HG03108 (cell line): ENCODE measurements at regions not wholly inside any gene's neighbourhood (a gene's known extent, or its start where the extent isn't known, plus 50 kb on each side); places are given as distances from the start of the nearest gene placed in this dataset.
A peak's percentile ranks its signal among the peaks of the same experiment; 100 is the strongest.
"Not testable (repeated sequence)": the region's sequence is repeated elsewhere in the genome, so short reads cannot be mapped to it uniquely, and the experiment has no call there.

ENCODE experiments used
- ATAC-seq: cut with Tn5 transposase; IDR thresholded peaks from one replicate; pipeline ENCODE4 v1.9.1; 2021; ENCODE audit warnings: moderate library complexity; ENCODE audit not compliant: unreplicated experiment

DNA sequence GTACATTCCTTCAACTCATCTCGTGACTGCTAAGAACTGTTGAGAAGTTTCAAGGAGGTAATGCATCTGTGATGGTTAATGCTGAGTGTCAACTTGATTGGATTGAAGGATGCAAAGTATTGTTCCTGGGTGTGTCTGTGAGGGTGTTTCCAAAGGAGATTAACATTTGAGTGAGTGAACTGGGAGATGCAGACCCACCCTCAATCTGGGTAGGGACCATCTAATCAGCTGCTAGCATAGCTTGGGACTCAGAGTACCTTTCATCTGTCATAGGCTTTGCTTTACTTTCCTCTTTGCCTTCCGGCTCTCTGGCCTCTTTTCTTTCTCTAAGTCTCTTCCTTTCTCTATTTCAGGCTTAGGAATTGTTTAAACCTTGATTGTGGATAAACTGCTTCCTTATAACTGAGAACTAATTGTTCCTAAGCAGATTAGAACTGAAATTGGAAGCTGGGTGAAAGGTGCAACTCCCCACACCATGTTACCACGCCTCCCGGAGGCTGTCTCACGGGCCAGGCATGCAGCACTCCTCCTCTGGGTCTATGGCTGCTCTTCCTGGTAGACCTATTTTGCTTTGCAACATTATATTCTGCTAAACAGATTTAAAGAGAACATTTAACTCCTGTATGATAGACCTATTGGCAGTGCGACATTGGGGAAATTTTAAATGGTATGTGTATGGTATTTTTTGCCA, 298.2 kb downstream of the CCSER2 start:
- ATAC-seq: no peak

DNA sequence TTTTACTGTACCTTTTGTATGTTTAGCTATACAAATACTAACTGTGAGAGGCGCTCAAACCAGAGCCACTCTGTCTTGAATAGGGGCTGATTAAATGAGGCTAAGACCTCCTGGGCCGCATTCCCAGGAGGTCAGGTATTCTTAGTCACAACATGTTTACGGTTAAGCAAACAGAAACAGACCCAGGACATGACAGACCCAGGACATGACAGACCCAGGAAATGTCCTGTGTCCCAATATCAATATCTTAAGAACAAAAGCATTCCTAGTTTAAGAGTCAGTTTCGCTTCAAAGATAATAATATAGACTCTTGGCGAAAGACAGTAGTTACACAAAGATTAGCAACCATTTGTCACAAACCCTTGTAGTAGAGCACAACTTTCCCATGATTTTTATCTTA, 304.5 kb downstream of the CCSER2 start:
- no peak for ATAC-seq

DNA sequence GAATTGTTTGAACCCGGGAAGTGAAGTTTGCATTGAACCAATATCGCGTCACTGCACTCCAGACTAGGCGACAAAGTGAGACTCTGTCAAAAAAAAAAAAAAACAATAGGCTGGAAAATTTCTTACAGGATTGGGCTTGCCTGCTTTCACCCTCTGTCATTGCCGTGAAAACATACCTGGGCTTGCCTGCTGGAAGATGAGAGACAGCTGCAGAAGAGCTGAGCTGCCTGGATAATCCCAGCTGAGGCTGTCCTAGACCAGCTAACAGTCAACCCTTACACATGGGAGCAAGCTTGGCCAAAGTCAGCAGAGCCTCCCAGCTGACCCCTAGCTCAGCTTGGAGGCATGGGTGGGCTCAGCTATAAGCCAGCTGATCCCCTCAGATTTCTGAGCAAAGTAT, 306.2 kb downstream of the CCSER2 start:
- no peak for ATAC-seq

DNA sequence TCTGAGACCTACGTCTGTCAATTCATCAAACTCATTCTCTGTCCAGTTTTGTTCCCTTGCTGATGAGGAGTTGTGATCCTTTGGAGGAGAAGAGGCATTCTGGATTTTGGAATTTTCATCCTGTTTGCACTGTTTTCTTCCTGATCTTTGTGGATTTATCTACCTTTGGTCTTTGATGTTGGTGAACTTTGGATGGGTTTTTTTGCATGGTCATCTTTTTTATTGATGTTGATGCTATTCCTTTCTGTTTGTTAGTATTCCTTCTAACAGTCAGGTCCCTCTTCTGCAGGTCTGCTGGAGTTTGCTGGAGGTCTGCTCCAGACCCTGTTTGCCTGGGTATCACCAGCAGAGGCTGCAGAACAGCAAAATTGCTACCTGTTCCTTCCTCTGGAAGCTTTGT, 322.2 kb downstream of the CCSER2 start:
- not testable (repeated sequence) for ATAC-seq

DNA sequence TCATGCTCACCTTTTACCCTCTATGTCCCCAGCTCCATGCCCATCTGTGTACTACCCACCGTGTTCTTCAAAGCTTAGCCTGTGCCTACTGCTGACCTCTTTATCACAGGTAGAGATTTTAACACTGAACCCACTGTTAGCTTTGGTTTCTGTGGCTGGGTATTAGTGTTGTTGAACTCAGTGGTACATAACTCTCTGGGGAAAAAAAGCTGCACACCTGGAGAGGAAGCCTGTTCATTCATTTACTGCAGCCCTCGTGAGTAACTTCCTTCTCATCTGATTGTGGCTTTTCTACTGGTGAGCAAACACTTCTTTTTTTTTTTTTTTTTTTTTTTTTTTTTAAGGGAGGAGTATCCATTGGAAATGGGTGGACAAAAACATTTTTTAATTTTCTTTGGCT, 326.3 kb downstream of the CCSER2 start:
- ATAC-seq: peak; percentile 94

DNA sequence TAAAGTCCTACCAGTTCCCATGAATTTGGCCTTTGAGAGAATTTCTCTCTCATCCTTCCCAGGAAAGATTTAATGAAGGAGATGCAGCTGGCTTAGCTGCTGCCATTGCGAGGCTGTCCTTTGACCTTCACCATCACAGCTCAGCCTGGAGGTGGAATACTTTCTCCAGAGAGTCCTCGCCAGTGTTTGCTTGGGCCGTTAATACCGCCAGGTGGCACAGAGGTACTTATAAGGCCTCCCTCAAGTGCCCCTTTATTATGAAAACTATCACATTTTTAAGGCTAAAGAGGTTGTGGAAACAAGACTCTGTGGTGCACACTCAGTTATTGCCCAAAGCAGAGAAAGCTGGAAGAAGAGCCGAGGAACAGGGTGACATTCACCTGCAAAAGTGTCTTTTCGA, 330.6 kb downstream of the CCSER2 start:
- no peak for ATAC-seq

DNA sequence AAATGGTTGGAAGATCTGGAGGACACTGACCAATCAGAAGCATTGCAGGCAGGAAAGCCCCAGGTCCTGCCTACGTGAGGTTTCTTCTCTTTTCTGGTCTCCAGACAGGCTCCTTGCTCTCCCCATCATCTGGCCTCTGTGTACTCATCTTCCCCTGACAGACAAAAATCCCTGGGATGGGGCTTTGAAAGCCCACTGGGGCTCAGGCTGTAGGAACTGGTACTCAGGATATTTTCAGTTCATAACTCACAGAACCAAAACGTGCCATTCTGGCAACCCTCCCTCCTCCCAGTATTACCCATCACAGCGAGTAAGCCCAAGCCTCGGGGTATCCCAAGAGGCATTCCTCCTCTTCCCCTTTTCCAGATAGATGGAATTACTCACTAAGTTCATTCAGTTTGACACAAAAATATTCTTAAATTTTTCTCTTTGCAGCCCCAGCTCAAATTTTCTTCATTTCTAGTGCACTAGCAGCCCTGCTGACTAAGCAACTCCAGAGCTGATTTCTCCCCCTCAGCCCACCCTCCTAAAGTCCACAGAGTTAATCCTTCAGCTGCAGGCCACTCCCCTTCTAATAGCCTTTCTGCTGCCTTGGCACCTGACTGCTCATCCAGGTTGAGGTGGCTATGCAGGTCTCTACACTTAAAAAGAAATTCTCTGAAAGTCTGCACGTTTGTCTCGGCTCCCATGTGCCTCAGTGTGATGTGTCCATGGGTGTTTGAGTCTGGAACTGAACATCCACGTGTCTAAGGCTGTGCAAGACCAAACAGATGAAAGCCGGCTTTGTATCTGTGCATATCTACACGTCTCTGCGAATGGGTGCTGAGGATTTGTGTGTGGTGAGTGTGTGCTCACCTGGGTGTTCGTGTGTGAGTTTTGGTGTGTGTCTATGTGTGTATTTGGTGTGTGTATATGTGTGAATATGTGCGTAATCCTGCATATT, 331.4 kb downstream of the CCSER2 start:
- no peak for ATAC-seq

DNA sequence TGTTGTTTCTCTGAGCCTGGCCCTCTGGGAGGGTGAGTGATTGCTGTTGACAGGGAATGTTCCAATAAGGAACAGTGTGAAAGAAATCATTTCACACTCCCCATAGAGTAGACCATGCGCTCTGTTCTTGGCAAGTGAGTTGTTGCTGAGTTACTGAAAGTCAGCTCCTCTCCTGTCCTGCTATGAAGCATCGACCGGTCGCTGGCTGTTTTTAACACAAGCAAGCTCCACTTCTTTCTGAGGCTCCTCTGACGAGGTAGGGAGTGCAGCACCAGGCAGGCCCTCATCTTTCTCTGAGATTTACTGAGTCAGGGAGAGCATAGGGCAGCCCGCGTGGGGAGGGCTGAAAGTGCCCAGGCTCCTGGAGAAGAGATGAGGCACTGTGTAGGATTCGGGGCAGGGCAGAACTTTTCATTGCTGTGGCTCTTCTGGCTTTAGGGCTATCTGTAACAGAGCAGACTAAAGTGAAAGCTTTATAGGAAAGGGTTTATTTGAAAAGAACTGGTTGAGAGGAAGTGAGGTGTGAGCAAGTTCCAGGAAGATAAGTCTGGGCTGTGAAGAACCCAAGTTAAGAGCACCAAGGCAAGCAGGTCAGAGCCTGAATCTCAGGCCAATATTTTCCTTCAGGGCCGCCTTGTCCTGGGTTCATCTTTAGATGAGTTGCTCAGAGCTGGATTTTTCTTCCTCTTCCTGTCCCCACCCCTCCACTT, 332.2 kb downstream of the CCSER2 start:
- ATAC-seq: no peak

DNA sequence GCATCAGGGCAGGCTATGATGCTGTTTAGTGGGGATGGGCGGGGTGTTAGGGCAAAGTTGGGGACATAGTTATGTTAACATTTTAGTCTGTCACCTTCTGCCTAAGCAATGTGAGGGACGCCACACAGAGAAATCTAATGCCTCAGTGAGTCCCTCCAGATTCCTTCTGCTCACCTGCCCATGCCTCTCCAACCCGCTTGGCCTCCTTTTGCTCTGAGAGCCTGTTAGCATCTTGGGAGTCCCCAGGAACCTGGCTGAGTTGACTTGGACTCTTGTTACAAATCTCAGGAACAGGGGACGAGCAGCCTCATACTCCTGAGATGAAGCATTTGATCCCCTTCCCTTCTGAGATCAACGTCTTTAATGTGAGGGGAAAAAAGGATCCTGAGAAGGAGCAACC, 336.8 kb downstream of the CCSER2 start:
- no peak for ATAC-seq

DNA sequence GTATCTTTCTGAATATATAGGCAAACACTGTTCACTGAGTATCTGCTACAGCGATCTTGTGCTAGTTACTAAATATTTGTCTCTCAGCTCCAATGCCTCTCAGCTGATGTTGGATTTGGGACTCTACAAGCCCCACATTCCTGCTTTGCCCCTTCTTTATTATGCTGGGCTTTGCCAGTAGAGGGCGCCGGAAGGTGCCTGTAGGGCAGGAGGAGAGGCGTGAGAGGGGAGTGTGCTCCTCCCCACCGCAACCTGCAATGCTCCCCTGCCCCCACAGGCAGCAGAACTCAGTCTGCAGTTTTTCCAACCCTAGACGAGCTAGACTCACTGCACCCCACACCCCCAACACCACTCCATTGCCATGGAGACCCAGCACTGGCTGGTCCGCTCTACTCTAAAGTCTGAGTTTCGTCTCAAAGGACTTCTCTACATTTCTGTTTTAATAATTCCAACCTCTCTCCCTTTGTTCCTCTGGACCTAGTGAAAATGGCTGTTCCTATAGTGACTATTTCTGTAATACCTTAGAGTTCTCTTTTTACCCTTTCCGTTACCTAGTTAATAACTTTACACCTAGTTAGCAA, 337.6 kb downstream of the CCSER2 start:
- no peak for ATAC-seq

DNA sequence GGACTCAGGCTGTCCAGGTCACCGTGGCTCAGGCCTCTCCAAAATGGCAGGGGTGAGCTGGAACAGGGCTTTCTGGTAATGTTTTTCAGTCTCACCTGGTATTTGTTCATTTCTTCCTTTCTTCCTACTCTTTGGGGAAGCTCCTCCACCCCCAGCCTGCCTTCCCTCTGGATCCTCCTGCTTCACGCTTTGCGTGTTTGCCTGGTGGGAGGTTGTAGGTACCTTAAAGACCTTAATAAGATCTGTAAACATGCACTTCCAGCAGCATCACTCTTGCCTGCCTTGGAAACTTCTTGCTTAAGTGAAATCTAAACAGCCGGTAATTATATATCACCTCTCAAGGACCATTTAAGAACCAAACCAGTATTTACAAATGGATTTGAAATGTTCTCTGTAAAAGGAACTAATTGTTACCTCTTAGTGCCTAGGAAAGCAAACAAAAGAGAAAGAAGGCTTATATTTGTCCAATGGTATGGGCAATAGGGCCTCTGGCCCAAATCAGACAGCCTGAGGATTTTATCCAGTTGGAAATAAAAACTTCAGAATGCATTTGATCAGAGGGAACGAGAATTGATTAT, 339.9 kb downstream of the CCSER2 start:
- ATAC-seq: no peak

DNA sequence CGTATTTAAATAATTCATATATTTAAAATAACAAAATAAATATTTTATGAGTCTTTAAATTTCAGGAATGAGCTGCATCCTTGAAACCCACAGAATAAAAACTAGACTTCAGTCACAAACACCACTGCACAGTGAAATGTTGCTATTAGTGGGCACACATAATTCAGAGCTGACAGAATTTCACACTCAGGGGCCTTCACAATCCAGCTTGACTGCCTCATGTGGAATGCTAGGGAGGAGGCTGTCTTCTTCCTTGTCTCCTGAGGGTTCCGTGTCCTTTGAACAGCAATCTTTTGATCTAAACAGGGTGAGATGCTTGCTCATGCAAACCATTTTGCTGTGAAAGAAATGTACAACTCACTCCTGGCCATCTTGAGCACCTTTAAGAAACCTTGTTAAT, 346.7 kb downstream of the CCSER2 start:
- ATAC-seq: no peak

DNA sequence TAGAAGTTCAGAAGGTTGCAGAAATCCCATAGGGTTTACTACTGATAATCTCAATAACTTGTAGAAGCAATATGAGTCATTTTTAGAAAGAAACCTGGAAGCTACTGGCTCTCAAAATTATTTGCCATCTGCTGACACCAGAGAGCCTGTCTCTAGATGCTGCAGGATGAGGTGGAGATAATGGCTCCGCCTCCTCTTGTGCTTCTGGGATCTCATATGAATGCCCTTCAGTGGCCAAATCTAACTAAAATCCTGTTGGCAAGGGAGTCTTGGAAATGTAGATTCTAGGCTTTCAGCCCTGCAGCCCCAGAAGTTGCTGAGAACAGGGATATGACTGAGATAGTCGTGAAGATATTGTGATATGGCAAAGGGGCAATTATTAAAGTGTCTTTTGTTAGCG, 348.1 kb downstream of the CCSER2 start:
- ATAC-seq: no peak

DNA sequence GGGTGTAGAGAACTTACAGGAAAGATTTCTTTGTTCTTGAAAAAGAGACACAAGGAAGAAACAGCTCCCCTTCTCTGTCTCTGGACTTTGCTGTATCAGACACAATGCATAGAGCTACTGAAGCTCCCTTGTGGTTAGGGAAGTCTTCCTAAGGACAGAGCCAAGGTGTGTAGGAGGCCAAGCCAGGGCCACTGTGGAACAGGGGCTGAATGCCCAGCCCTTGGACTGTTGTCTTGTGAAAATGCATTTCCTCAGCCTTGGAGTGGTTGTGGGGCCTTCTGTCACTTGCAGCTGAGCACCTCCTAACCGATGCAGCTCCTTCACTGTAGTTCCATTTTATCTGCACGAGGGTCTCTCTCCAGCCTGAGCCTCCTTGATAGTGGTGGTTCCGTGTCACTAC, 353.4 kb downstream of the CCSER2 start:
- ATAC-seq: no peak

DNA sequence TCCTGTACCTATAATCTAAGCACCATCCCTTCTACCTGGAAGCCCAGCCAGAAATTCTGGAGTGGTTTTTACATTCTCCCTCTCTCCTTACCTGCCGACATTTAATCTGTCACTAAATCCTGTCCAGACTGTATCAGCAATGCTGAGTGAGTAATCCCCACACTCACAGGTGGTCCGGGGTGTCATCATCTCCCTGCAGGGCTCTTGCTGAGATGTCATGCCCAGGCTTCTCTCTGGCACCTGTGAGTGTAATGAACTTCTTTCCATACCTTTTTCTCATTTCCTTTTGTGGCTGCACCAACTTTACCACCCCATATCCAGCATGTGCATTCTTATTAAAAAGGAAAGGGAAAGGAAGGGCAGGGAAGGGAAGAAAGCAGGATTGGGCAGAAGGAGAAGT, 355.2 kb downstream of the CCSER2 start:
- no peak for ATAC-seq

DNA sequence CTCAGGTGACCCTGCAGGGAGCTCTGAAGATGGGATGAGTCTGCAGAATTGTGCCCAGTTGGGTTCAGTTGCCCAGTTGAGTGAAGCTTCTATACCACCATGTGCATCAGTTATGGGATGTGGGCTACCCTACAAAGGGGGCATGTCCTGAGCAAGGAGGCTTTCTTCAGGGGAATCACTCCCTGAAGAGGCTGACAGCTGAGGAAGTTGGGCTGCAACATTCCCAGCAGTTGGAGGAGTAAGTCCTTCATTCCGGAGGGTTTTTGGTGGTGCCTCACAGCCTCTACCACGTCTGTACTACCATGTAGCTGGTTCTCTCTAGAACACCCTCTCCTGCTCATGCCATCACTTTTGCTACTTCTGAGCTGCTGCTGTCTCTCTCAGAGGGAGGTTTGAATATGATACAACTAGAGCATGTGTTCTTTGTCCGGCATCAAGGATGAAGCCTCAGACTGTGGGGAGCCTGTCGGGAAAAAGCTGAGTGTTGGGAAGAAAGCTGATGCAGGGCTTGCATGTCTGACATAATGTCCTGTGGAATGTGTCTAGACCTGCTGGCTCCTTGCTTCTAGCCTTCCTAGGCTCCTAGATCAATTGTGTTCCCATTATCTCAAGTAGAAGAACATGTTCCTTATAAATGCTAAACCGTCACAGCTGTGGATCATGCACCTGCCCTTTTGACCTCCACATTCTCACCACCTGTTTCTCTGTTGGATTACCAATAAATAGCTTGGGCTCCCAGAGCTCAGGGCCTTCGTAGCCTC, 355.8 kb downstream of the CCSER2 start:
- no peak for ATAC-seq

DNA sequence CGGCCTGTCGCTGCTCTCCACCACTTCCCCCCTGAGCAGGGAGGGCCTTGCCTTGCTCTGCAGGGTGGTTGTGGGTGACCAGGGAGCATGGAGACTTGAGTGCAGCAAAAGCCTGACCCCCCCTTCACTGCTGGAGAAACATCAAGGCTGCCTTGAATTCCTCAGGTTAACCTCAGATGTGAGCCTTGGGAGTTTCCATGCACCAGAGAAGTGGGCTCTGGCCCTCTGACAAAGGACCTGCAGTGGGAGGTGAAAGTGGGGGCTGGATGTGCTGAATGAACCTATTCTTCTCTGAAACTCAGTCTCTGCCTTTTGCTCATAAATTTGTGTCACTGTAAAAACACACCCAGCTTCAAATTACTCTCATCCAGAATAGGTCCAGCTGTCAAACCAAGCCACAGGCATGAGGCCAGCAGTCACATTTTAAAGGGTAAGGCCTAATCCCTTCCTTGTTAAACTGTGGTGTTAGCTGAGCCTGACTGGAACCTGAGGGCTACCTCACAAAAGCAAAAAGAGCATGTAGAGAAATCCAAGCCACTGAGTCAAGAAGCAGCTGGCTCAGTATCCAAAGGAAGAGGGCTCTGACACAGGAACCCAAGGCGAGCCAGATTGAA, 356.8 kb downstream of the CCSER2 start:
- ATAC-seq: no peak

DNA sequence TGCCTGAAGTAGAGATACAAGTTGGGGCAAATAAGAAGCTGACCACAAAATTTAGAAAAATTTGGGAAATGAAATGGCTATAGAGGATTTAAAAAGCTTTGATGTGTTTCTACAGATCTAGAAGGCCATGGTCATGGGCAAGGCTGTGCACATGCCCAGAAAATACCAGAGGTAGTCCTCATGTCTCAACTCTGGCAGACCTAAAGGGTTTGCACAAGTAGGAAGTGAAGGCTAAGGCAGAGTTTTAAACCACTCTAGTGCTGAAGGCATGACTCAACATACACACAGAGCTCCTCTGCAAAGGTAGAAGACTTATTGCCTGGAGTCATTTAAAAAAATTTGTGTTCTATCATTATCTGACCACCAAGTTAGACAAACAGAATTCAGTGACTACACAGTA, 364.6 kb downstream of the CCSER2 start:
- no peak for ATAC-seq

DNA sequence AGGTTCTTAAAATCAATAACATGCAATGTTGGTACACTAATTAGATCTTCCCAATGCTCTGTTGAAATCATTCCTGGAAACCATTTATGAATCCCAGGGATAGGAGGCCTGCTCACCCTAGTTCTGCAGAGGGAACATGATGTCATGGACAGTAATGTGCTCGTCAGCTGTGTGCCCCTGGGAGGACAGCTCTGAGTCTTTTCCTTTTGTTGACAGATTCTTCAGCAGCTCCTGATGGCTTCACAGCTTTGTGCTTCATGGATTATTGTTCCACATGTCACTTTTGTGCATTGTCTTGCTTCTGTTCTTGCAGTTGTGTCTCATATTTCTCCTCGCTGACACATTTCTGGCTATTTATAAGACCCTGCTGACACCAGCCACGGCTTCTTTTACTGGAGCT, 367.5 kb downstream of the CCSER2 start:
- no peak for ATAC-seq

DNA sequence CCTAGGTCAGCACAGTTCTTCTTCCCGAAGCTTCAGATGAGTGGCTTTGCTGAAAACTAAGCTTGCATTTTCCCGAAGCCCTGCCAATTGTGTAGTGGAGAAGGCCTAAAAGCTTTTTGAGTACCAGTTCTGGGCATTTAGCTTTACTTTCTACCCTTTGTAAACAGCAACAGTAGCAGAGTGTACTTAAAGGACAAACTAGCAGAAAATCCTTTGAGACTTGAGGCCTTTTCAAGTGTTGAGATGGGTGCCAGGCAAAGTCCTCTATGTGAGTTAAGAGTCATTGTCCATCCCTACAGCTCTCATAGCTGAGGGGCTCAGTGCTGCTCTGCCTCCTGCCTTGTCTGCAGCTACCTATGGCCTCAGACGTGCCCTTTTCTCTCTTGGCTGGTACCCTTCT, 368.2 kb downstream of the CCSER2 start:
- no peak for ATAC-seq
